ENCODE measurements at regions not wholly inside any gene's neighbourhood (a gene's known extent, or its start where the extent isn't known, plus 50 kb on each side); places are given as distances from the start of the nearest gene placed in this dataset.

DNA sequence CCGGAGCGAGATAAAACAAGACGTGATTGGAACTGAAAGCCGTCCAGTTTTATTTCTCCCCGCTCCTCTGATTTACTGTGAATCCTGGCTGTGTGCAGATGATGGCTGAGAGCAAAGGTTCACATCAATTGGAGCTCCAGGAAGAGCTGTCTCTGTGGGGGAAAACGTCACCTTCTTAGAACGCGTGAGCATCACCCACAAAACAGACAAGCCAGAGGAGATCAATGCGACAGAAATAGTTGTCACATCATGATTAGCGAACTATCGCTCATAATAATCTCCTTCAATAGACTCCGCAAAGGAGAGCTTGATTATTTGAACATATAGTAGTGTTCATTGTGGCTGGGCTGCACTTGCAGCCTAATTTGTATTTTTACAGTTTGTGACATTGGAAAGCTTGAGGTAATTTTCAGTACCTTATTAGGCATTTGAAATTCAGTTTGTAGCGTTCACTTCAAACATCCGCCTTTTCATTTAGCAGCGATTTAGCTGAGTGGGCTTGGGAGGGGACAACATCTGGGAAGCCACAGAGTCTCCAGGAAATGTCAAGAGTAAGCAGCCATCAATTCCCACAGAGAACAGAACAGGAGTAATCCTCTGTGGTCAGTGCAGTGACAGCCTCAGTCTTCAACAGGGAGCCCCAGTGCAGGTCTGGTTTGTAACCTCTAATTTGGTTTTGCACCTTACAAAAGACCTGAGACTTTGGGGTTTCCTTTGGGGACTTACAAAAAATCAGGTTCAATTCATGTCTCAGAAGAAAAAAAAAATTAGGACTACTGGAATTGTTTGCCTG, 276.8 kb upstream of the PFKP start:
- Histone ChIP-seq H3K4me1 (ENCODE audit: control insufficient read depth in 2 of 2, insufficient read depth in 1 of 2, low read depth in 1 of 2, low read length in 2 of 2) (peaks cover 0 to 2% of the 10 kb centered on the region in 2 donors), H3K14ac (ENCODE audit: low read length) (no peak overlapping the region), H2BK12ac (ENCODE audit: low read length) (no peak overlapping the region), H2BK15ac (ENCODE audit: low read length) (no peak overlapping the region), H3K9me3 (replicated peaks in 1 of 2; ENCODE audit: control insufficient read depth in 2 of 2, insufficient read depth in 1 of 2, low read depth in 1 of 2, low read length in 2 of 2) (no peaks in the 10 kb centered on the region), H3K27me3 (ENCODE audit: control insufficient read depth in 3 of 3, insufficient read depth in 3 of 3, low read depth in 1 of 3, low read length in 3 of 3) (no peaks in the 10 kb centered on the region), H3K4me2 (ENCODE audit: insufficient read depth, low read length, poor library complexity, severe bottlenecking) (no peak overlapping the region), H2AFZ (ENCODE audit: low read length) (no peak overlapping the region), H2BK5ac (ENCODE audit: low read length) (no peak overlapping the region), H2AK5ac (ENCODE audit: low read depth, low read length) (no peak overlapping the region), H4K91ac (ENCODE audit: low read depth, low read length, poor library complexity) (no peak overlapping the region), H3K79me1 (ENCODE audit: low read depth, low read length) (no peaks in the 10 kb centered on the region), H3K4me3 (ENCODE audit: low read length in 2 of 2) (no peak overlapping the region), H3K9ac (ENCODE audit: low read depth, low read length, poor library complexity) (no peak overlapping the region), H2BK120ac (ENCODE audit: low read depth, low read length) (no peak overlapping the region), H4K8ac (ENCODE audit: low read depth, low read length) (no peak overlapping the region), H3K27ac (replicated peaks; ENCODE audit: low read length) (no peak overlapping the region), H3K23ac (ENCODE audit: low read depth, low read length, poor library complexity) (no peak overlapping the region), H3K18ac (ENCODE audit: low read length) (no peak overlapping the region), H3K36me3 (replicated peaks in 1 of 2; ENCODE audit: control insufficient read depth in 2 of 2, insufficient read depth in 2 of 2, low read length in 2 of 2) (no peaks in the 10 kb centered on the region), H3K4ac (ENCODE audit: low read length) (no peak overlapping the region)
- WGBS, 2 donors (ENCODE audit: extremely low coverage in 2 of 2, insufficient read length in 2 of 2, insufficient replicate concordance in 1 of 2): no CpG with 5 or more reads among the region's 15 CpGs
- no peak for DNase-seq (ENCODE audit: low spot score)

DNA sequence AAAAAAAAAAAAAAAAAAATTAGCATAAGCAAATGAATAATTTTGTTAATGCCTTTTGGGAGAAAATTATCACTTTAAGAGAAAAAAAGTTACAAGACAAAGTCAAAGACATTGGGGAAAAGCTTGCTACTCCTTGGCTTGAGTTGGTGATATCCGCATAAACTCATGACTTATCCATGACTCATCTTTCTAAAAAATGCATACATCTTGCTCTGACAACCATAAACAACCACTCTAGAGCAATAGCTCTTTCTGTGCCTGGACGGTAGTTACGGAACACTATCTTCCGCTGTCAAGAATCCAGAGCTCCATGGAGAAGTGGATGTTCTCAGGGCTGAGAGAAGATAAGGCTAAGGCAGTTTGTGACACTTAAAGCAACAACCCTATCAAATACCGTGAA, 281.1 kb upstream of the PFKP start:
- Histone ChIP-seq H2AFZ (ENCODE audit: low read length) (no peak overlapping the region), H3K27ac (replicated peaks; ENCODE audit: low read length) (no peak overlapping the region), H3K9me3 (replicated peaks in 1 of 2; ENCODE audit: control insufficient read depth in 2 of 2, insufficient read depth in 1 of 2, low read depth in 1 of 2, low read length in 2 of 2) (no peaks in the 10 kb centered on the region), H3K14ac (ENCODE audit: low read length) (no peak overlapping the region), H3K4me2 (ENCODE audit: insufficient read depth, low read length, poor library complexity, severe bottlenecking) (no peak overlapping the region), H3K36me3 (replicated peaks in 1 of 2; ENCODE audit: control insufficient read depth in 2 of 2, insufficient read depth in 2 of 2, low read length in 2 of 2) (no peaks in the 10 kb centered on the region), H3K79me1 (ENCODE audit: low read depth, low read length) (no peaks in the 10 kb centered on the region), H2BK12ac (ENCODE audit: low read length) (no peak overlapping the region), H3K18ac (ENCODE audit: low read length) (no peak overlapping the region), H2AK5ac (ENCODE audit: low read depth, low read length) (no peak overlapping the region), H4K8ac (ENCODE audit: low read depth, low read length) (no peak overlapping the region), H3K9ac (ENCODE audit: low read depth, low read length, poor library complexity) (no peak overlapping the region), H3K4me1 (ENCODE audit: control insufficient read depth in 2 of 2, insufficient read depth in 1 of 2, low read depth in 1 of 2, low read length in 2 of 2) (peaks cover 0 to under 1% of the 10 kb centered on the region in 2 donors), H3K27me3 (ENCODE audit: control insufficient read depth in 3 of 3, insufficient read depth in 3 of 3, low read depth in 1 of 3, low read length in 3 of 3) (no peaks in the 10 kb centered on the region), H2BK15ac (ENCODE audit: low read length) (no peak overlapping the region), H3K4ac (ENCODE audit: low read length) (no peak overlapping the region), H3K23ac (ENCODE audit: low read depth, low read length, poor library complexity) (no peak overlapping the region), H4K91ac (ENCODE audit: low read depth, low read length, poor library complexity) (no peak overlapping the region), H2BK5ac (ENCODE audit: low read length) (no peak overlapping the region), H2BK120ac (ENCODE audit: low read depth, low read length) (no peak overlapping the region), H3K4me3 (ENCODE audit: low read length in 2 of 2) (no peak overlapping the region)
- WGBS, 2 donors (ENCODE audit: extremely low coverage in 2 of 2, insufficient read length in 2 of 2, insufficient replicate concordance in 1 of 2): no CpG with 5 or more reads among the region's 5 CpGs
- DNase-seq (ENCODE audit: low spot score): no peak

DNA sequence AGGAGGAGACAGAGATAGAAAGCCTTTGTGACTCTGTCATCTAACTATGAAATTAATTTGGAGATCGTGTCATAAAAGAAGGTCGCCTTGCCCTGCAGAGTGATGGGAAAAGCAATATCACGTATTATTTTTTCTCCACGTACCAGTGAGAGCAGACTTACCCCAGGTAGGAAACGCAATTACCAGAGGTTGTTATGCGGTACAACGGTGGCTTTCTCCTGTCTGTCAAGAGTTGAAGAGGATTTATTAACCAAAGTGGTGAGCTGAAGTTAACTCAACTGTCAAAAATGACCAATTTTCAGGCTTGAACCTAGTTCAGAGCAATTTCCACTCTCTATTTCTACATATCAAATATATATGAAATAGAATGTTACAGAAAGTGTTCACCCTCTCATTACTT, 282.6 kb upstream of the PFKP start:
- no CpG with 5 or more reads among the region's 7 CpGs for WGBS, 2 donors (ENCODE audit: extremely low coverage in 2 of 2, insufficient read length in 2 of 2, insufficient replicate concordance in 1 of 2)
- no peak overlapping the region for H2BK15ac ChIP-seq (ENCODE audit: low read length)

DNA sequence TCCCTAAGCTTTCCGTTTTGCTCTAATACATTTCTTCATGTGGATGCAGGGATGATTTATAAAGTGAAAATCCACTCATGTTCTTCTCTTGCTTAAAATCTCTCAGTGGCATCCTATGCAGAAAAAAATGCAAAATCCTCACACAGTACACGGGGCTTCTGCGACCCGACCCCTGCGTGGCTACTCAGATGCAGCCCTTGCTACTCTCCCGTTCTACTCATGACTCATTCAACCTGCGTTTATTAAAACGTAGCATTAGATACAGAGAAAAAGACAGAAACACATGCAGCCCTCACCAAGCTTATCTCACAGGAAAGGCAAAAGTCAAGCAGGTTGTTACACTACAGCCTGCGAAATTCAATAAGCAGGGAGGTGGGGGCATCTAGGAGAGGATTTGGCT, 284.4 kb upstream of the PFKP start:
- WGBS, 2 donors (ENCODE audit: extremely low coverage in 2 of 2, insufficient read length in 2 of 2, insufficient replicate concordance in 1 of 2): no CpG with 5 or more reads among the region's 9 CpGs
- Histone ChIP-seq H2BK120ac (ENCODE audit: low read depth, low read length) (no peak overlapping the region), H3K4me2 (ENCODE audit: insufficient read depth, low read length, poor library complexity, severe bottlenecking) (no peak overlapping the region), H3K4ac (ENCODE audit: low read length) (no peak overlapping the region), H2BK12ac (ENCODE audit: low read length) (no peak overlapping the region), H3K23ac (ENCODE audit: low read depth, low read length, poor library complexity) (no peak overlapping the region), H3K18ac (ENCODE audit: low read length) (no peak overlapping the region), H3K9me3 (replicated peaks in 1 of 2; ENCODE audit: control insufficient read depth in 2 of 2, insufficient read depth in 1 of 2, low read depth in 1 of 2, low read length in 2 of 2) (no peaks in the 10 kb centered on the region), H3K79me1 (ENCODE audit: low read depth, low read length) (no peaks in the 10 kb centered on the region), H2BK15ac (ENCODE audit: low read length) (no peak overlapping the region), H4K91ac (ENCODE audit: low read depth, low read length, poor library complexity) (no peak overlapping the region), H3K14ac (ENCODE audit: low read length) (no peak overlapping the region), H3K36me3 (replicated peaks in 1 of 2; ENCODE audit: control insufficient read depth in 2 of 2, insufficient read depth in 2 of 2, low read length in 2 of 2) (no peaks in the 10 kb centered on the region), H2BK5ac (ENCODE audit: low read length) (no peak overlapping the region), H3K27me3 (ENCODE audit: control insufficient read depth in 3 of 3, insufficient read depth in 3 of 3, low read depth in 1 of 3, low read length in 3 of 3) (no peaks in the 10 kb centered on the region), H2AFZ (ENCODE audit: low read length) (no peak overlapping the region), H3K9ac (ENCODE audit: low read depth, low read length, poor library complexity) (no peak overlapping the region), H3K27ac (replicated peaks; ENCODE audit: low read length) (no peak overlapping the region), H3K4me1 (ENCODE audit: control insufficient read depth in 2 of 2, insufficient read depth in 1 of 2, low read depth in 1 of 2, low read length in 2 of 2) (no peaks in the 10 kb centered on the region), H3K4me3 (ENCODE audit: low read length in 2 of 2) (no peak overlapping the region), H2AK5ac (ENCODE audit: low read depth, low read length) (no peak overlapping the region), H4K8ac (ENCODE audit: low read depth, low read length) (no peak overlapping the region)
- DNase-seq (ENCODE audit: low spot score): no peak

More for the DNA sequence above, 282.6 kb upstream of the PFKP start:
- H4K91ac ChIP-seq (ENCODE audit: low read depth, low read length, poor library complexity): no peak overlapping the region
- no peak overlapping the region for H4K8ac ChIP-seq (ENCODE audit: low read depth, low read length)
- no peaks in the 10 kb centered on the region for H3K9me3 ChIP-seq (replicated peaks in 1 of 2; ENCODE audit: control insufficient read depth in 2 of 2, insufficient read depth in 1 of 2, low read depth in 1 of 2, low read length in 2 of 2)
- H3K4me1 ChIP-seq (ENCODE audit: control insufficient read depth in 2 of 2, insufficient read depth in 1 of 2, low read depth in 1 of 2, low read length in 2 of 2): no peaks in the 10 kb centered on the region
- H3K14ac ChIP-seq (ENCODE audit: low read length): no peak overlapping the region
- H3K27ac ChIP-seq (replicated peaks; ENCODE audit: low read length): no peak overlapping the region
- H3K4me3 ChIP-seq (ENCODE audit: low read length in 2 of 2): no peak overlapping the region
- no peak overlapping the region for H2AFZ ChIP-seq (ENCODE audit: low read length)
- no peak for DNase-seq (ENCODE audit: low spot score)
- no peak overlapping the region for H2AK5ac ChIP-seq (ENCODE audit: low read depth, low read length)
- H3K4ac ChIP-seq (ENCODE audit: low read length): no peak overlapping the region
- H3K9ac ChIP-seq (ENCODE audit: low read depth, low read length, poor library complexity): no peak overlapping the region
- no peak overlapping the region for H2BK5ac ChIP-seq (ENCODE audit: low read length)
- no peaks in the 10 kb centered on the region for H3K27me3 ChIP-seq (ENCODE audit: control insufficient read depth in 3 of 3, insufficient read depth in 3 of 3, low read depth in 1 of 3, low read length in 3 of 3)
- no peak overlapping the region for H2BK12ac ChIP-seq (ENCODE audit: low read length)
- no peak overlapping the region for H3K4me2 ChIP-seq (ENCODE audit: insufficient read depth, low read length, poor library complexity, severe bottlenecking)
- no peaks in the 10 kb centered on the region for H3K36me3 ChIP-seq (replicated peaks in 1 of 2; ENCODE audit: control insufficient read depth in 2 of 2, insufficient read depth in 2 of 2, low read length in 2 of 2)
- H3K18ac ChIP-seq (ENCODE audit: low read length): no peak overlapping the region
- no peaks in the 10 kb centered on the region for H3K79me1 ChIP-seq (ENCODE audit: low read depth, low read length)
- H2BK120ac ChIP-seq (ENCODE audit: low read depth, low read length): no peak overlapping the region
- no peak overlapping the region for H3K23ac ChIP-seq (ENCODE audit: low read depth, low read length, poor library complexity)
